GDM1 (cell line): ENCODE measurements at regions not wholly inside any gene's neighbourhood (a gene's known extent, or its start where the extent isn't known, plus 50 kb on each side); places are given as distances from the start of the nearest gene placed in this dataset.

Experiments
- DNase-seq: peaks from one replicate; lab custom pipeline; 2025; lab: John Stamatoyannopoulos, UW

DNA sequence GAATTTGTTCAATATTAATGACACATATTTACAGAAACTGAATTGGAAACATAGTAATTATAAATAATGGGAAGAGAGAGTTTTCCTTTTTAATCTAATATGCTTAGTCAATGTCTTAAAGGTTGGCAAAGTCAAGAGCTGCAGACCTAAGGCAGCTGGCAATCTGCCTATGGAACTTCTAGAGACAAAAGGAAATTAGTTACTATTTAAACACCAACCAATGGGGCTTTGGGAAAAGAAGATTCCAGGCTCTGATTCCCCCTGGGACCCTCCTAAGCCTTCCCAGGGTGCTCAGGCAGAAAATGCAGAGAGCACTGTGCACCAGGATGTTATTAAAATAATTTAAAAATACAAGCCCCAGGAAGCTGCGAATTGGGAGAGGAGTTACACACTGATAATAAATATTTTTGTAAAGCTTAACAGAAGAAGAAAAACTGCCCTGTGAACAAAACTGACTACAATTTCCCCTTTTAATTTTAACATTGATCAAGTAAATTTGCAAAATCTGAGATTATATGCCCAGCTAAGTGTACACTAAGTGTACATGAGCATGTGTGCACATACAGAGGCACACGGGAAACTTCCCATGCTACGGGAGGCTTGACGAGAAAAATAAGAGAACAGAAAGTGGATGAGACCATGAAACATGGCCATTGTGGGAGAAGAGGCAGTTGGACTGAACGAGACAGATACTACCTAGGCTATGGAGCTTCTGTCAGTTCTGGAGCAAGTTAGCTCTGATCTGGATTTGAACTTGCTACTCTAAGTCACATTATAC lies 77.4 kb upstream of the ADAMTS16 start:
- no peak for DNase-seq

GRCh38 chr5:5063533-5063953 lies 76.6 kb upstream of the ADAMTS16 start:
- no peak for DNase-seq

DNA sequence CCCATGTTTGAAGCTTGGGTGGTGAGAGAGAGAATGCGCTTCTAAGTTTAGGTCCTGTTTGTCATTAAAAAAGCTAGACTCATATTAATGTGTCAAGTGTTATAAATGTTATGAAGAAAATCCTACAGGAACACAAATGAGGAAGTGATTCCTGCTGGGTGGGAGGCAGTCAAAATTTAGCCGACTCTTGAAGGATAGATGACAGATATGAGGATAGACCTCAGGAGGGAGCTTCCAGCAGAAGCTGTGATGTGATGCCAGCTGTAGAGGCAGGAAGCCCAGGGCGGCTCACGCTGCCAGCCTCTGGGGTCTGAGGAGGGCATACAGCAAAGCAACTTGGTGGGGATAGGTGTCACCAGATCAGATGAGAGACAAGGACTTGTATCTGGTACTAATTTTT lies 74.7 kb upstream of the ADAMTS16 start:
- no peak for DNase-seq

- no peak for DNase-seq
Observed at GRCh38 chr5:5066276-5067186, 73.6 kb upstream of the ADAMTS16 start.

DNA sequence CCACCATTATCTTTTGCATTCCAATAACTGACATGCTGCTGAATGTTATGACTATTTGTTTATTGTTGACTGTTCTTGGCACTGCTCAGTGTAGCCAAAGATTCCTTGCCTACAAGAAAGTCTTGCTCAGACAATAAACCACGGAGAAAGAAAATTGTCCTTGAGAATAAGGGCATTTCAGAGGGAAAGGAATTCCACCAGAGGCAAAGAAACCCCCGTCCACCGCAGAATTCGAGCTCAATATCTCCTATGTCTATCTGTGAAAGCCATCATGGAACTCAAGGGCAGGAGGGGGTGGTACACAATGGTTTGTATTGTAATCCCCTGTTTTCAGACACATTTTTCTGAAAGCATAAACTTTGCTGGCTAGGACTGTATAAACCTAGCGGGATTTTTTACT lies 70.3 kb upstream of the ADAMTS16 start:
- DNase-seq: no peak

DNA sequence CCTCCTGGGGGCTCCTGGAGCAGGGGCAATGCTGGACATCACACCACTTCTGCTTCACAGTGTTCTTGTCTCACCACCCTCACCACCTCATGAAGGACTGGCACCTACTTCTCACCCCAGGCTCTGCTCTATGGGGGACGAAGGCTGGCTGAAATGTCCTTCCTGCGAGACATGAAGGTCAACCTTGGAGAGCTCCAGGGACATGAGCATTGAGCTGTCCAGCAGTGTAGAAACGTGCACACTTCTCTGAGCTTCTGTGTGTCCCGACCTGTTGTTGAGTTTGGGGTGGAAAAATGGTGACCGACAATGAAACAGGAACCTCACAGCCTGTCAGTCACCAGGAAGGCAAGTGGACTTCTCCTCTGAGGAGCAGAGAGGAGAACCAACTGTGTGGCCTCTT lies 68.6 kb upstream of the ADAMTS16 start:
- no peak for DNase-seq

DNA sequence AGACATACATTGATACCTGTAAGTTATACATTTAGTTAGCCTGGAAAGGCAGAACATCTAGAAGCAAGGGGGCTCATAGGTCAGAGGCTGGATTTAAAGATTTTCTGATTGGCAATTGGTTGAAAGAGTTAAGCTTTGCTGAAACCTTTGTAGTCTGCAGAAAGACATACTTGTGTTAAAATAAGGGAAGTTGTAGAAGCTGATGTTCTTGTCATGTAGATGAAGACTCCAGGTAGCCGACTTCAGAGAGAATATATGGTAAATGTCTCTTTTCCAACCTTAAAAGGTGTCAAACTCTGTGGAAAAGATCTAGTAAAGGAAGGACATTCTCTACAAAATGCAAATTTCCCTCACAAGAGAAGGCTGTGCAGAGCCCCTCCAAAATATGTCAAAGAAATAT lies 62.9 kb upstream of the ADAMTS16 start:
- no peak for DNase-seq

- no peak for DNase-seq
Observed at GRCh38 chr5:5078009-5078897, 61.9 kb upstream of the ADAMTS16 start.

- no peak for DNase-seq
Observed at GRCh38 chr5:5079876-5080275, 60.3 kb upstream of the ADAMTS16 start.

DNA sequence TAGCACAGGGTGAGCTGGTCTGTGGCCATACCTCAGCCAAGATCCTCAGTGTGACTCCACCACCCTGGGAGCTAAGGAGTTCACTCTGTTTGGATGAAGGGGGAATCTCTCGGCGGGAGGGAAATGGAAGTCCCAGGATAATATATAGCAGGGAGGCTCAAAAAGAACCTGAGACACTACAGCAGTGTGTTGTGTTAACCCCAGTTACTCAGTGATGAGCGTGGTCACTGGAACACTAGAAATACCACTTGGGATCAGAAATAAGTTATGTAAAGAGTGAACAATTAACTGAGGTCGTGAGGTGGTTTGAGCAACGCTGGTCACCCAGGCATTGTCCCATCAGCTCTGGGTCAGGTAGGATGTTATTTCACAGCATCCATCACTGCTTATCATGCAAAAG lies 59.3 kb upstream of the ADAMTS16 start:
- no peak for DNase-seq

- DNase-seq: no peak
Observed at GRCh38 chr5:5085381-5085780, 54.7 kb upstream of the ADAMTS16 start.

DNA sequence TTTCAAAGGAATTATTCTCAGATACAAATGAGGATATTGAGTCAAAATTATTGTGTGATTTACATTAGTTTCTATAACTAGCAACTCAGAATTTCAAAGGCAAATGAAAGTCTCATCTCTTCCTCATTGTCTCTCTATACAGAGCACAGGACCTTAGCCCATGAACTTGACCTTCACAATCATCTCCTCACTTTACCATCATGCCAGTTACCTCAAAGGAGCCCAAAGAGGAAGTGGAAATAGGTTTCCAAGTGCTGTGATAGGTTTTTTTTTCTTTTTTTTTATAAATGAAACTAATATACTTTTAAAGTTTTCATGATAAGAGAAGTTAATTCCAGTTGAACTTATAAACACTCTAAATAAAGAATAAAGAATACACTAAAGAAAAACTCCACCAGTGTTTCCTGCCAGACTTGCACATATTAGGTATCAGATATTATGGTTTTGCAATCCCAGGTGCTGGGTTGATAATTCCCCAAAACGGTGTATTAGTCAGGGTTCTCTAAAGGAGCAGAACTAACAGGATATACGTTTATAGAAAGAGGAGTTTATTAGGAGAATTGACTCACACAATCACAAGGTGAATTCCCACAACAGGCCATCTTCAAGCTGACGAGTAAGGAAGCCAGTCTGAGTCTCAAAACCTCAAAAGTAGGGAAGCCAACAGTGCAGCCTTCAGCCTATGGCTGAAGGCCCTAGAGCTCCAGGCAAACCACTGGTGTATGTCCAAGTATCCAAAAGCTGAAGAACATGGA lies 50.1 kb upstream of the ADAMTS16 start:
- no peak for DNase-seq
